ENCODE measurements at regions not wholly inside any gene's neighbourhood (a gene's known extent, or its start where the extent isn't known, plus 50 kb on each side); places are given as distances from the start of the nearest gene placed in this dataset.

DNA sequence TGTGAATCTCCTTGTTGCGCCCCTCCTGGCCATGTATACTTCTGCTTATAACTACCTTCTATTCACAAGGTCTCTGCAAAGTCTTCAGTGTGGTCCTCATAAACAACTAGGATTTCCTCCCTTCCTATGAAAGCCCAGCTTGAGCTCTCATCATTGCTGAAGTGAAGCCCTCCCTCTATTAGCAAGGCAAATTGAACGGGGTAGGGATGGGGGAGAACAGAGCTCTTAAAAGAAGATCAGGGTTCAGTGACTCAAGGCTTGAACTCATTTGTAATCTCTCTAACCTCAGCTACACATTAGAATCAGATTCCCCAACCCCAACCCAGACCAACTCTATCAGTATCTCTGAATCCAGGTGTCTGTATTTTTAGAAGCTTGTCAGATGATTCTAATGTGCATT, 88.3 kb upstream of the ST8SIA2 start:
- Histone ChIP-seq H3K4me3 (replicated peaks in 1 of 3; ENCODE audit: insufficient read depth in 1 of 3, low read depth in 2 of 3, low read length in 3 of 3) (no peak overlapping the region), H3K9ac (ENCODE audit: insufficient read depth, low read depth, low read length) (no peak overlapping the region), H2AFZ (ENCODE audit: low read length) (no peak overlapping the region), H3K4me1 (ENCODE audit: insufficient read depth, low read length) (no peaks in the 10 kb centered on the region), H3K27ac (ENCODE audit: extremely low read length, insufficient read depth, low read length) (no peak overlapping the region), H3K27me3 (ENCODE audit: control insufficient read depth in 1 of 2, insufficient read depth in 2 of 2, low read length in 2 of 2) (peaks cover 0 to 9% of the 10 kb centered on the region in 2 experiments; a peak in 1 of 5 replicates), H3K9me3 (ENCODE audit: low read length) (no peaks in the 10 kb centered on the region), H3K79me2 (ENCODE audit: insufficient read depth, low read length) (no peaks in the 10 kb centered on the region), H3K4me2 (ENCODE audit: low read depth, low read length) (no peak overlapping the region), H3K36me3 (replicated peaks in 1 of 2; ENCODE audit: control insufficient read depth in 1 of 2, insufficient read depth in 2 of 2, low read length in 2 of 2) (no peaks in the 10 kb centered on the region), H4K20me1 (ENCODE audit: insufficient read depth, low read length) (no peaks in the 10 kb centered on the region)
- intact Hi-C loops (cut with micrococcal nuclease; ENCODE audit: unreplicated experiment) (no loop called here), in situ Hi-C loops (cut with HindIII; ENCODE audit: extremely low pct_ligation_motif_present, low pct_unique_long_range_greater_than_20kb) (no loop called here)
- DNase-seq (ENCODE audit: low spot score), result no peak
- no peak for TF ChIP-seq DR1 (CRISPR knock-in tag; IDR thresholded peaks at IDR 0.05)
- no peak for TF ChIP-seq PRPF4 (IDR thresholded peaks at IDR 0.05; ENCODE audit: low read depth, low read length, poor library complexity, severe bottlenecking)
- no peak for TF ChIP-seq STAT5B (CRISPR knock-in tag; IDR thresholded peaks at IDR 0.05)
- TF ChIP-seq RARG (CRISPR knock-in tag; IDR thresholded peaks at IDR 0.05; ENCODE audit: low read depth), result no peak
- no peak for TF ChIP-seq ZNF672 (CRISPR knock-in tag; IDR thresholded peaks at IDR 0.05)
- no peak for TF ChIP-seq ZNF10 (CRISPR knock-in tag; IDR thresholded peaks at IDR 0.05; ENCODE audit: borderline replicate concordance, low read depth)
- TF ChIP-seq MYC (CRISPR knock-in tag; IDR thresholded peaks at IDR 0.05; ENCODE audit: borderline replicate concordance), result no peak
- no peak for TF ChIP-seq JDP2 (CRISPR knock-in tag; IDR thresholded peaks at IDR 0.05; ENCODE audit: borderline replicate concordance)
- TF ChIP-seq E2F5 (CRISPR knock-in tag; conservative IDR thresholded peaks at IDR 0.05), result no peak
- TF ChIP-seq CTCF (CRISPR knock-in tag; IDR thresholded peaks at IDR 0.05), result no peak
- no peak for TF ChIP-seq MXD4 (CRISPR knock-in tag; IDR thresholded peaks at IDR 0.05)
- CTCF ChIA-PET (ENCODE audit: low intra/inter-chr PET ratio, low total read pairs), result no interaction called here
- WGBS (ENCODE audit: low lambda C conversion rate), result 0% methylated on average over 2 of the region's 2 CpGs
- no peak for FAIRE-seq
- no peak for ATAC-seq
- POLR2A ChIA-PET, result no interaction called here
- no TSS peak for BruUV-seq (replicated peaks)

All from HepG2 (cell line).